HG02759 (cell line): ENCODE measurements at regions not wholly inside any gene's neighbourhood (a gene's known extent, or its start where the extent isn't known, plus 50 kb on each side); places are given as distances from the start of the nearest gene placed in this dataset.

Experiments
- ATAC-seq: cut with Tn5 transposase; IDR thresholded peaks from one replicate; pipeline ENCODE4 v1.9.1; 2021; ENCODE audit warnings: mild to moderate bottlenecking, moderate library complexity; ENCODE audit not compliant: unreplicated experiment

DNA sequence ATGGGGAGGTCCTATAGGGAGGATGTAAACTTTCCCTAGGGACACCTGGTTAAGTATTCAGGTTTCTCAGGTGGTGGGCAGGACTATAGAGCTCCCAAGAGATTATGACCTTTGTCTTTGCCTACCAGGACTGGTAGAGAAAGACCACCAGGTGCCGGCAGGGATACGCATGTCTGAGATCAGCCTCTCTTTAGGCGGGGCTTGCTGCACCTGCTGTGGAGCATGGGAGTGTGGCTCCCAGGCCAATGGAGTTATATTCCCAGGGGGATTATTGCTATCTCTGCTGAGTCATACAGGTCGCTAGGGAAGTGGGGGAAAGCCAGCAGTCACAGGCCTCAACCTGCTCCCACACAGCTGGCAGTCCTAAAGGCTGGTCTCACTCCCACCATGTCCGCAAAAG is 280.5 kb upstream of the MMS22L start:
- ATAC-seq = no peak

DNA sequence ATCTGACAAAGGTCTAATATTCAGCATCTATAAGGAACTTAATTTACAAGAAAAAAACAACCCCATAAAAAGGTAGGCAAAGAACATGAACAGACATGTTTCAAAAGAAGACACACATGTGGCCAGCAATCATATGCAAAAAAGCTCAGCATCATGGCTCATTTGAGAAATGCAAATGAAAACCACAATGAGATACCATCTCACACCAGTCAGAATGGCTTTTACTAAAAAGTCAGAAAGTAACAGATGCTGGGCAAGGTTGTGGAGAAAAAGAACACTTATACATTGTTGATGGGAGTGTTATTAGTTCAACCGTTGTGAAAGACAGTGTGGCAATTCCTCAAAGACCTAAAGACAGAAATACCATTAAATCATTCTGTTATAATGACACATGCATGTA is 289.9 kb upstream of the MMS22L start:
- peak; percentile 65 for ATAC-seq

DNA sequence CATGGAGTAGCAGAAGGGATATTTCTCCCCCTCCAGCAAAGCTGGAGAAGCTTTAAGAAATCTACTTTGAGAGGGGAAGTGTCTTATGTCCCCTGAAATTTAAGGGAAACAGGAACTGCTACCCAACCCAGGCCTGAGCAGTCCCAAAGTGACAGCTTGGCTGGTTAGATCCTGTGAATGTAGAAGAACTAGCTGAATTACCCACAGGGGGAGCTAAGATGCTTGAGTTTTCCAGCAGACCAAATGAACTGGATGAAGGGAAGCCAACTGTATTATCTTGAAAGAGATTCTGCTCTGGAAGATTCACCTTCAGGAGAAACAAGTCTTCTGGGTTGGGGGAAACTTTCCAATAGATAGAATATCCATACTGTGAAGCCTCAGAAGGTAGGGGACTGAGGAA is 303.3 kb upstream of the MMS22L start:
- ATAC-seq = peak; percentile 69

DNA sequence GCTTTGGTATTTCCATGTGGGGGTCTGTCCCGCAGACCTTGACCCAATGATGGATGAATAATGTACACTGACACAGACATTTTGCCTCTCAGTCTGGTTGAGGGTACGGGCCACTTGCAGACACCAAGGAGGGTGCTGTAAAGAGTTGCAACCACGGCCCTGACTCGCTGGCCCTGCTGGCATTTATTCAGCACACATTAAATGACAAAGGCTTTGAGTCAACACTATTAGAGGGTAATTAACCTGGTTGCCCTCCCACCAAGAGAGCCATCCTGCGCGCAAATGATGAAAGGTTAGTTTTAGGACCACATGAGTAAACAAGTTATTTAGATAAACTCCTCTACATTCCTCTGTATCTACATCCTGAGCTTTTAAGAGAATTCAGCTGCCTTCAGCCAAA is 308.9 kb upstream of the MMS22L start:
- ATAC-seq = no peak

DNA sequence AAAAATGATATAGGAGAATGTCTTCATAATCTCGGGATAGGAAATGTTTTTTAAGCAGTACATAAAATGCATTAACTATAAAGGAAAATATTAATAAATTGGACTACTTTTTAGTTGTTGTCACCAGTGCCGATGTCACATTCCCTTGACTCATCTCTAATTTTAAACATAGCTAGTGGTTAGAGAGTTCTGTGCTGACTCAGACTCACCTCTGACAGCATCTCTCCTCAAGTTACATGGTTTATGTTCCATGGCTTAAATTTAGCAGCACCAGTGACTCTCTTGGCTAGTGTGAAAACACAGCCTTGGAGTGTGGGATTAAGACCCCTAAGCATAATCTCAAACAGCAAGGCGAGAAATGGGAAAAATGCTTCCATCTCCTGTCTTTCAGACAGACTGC is 311.8 kb upstream of the MMS22L start:
- ATAC-seq = no peak

DNA sequence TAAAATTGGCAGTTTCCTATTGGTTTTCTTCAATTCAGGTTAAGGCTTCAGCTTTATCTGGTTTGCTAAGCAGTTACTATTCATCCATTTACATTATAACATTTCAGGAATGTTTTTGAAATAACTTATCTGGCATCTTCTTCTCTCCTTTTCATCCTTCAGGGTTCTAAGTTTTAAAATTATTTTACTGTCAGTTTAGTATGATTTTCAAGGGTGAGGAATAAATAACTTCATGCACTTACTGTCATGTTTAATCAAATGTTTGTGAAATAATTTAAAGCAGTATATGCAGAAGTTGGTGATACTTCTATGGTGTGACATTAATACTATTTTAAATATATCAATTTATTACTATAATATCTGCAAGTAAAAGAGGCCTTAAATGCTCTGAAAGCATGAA is 338.1 kb upstream of the MMS22L start:
- no peak for ATAC-seq

DNA sequence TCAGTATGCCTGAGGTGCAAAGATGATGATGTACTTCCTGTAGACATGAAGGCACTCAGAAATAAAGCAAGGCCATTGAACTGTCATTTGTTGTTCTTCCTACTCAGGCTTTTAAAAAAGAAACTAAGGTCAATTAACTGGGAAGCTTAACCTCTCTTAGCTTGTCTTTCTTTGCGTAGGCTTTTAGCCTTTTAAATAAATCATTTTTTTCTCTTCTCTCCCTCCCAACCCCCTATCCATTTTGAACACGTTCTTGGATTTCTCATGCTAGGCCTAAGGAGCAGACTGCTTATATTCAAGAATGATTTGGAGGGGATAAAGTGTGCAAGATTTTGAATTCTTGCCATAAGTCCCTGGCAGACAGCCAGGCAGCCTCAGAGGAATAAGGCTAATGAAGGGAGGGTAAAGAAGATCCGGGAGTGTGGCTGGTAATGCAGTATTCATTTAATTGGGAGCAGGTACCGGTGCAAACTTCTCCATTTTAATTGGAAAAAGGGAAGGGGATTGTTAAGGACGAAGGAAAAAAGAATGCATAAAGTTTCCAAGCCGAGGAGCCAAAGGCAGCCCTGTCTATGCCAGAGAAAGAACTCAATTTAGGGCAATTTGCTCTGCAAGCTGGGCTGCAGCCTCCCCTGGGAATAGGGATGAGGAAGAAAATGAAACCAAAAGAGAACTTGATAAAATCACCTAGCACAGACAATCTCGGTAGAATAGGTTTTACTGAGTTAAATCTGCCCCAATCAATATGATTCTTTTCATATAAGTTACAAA is 343.8 kb upstream of the MMS22L start:
- ATAC-seq = no peak

DNA sequence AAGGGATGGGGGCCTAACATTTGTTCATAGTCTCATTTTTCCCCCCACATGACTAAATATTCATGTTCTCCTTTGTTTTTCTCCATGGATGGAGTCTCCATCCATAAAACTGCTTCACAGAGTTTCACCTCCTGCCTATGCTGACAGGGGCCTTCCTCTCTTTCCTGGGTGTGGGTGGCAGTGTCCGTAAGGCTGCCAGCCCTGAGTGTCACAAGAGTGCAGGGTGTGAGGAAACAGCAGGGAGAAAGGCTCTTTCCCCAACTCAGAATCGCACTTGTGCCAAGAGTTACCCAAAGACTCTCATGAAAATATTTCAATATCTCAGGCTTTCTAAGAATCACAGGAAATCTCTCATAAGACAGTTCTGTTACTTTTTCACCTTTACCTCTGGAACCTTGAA is 346.2 kb upstream of the MMS22L start:
- ATAC-seq = no peak

DNA sequence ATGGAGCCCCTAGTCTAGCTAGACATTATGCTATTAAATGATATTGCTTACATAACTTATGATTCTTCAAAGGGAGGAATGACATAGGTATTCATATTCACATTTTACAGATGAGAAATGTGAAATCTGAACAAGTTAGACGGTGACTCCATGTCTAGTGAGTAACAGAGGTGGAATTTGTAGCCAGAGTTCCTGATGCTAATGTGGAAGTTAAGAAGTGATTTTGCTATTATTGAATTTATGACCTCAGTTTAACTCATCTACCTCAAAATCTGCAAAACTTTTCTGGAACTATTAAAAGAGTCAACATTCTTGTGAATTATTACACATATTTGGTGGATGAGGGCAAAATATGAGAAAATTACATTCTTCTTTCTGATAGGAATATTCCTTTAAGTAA is 347.6 kb upstream of the MMS22L start:
- no peak for ATAC-seq

DNA sequence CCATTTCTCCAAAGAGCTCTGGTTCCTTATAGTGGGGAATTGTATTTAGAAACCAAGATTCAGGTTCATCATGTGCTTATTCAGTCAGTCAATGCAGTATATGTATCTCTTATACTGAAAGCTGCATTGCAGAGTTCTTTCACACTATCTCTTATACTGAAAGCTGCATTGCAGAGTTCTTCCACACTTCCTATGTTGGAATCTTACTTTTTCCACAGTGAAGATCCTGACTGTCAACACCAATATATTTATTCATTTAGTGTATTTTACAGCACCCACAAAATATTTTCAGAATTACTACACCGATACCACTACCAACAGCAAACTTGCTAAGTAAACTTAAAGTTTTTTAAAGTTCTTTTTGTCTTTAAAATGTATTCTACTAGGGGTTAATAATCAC is 349.3 kb upstream of the MMS22L start:
- ATAC-seq = no peak

DNA sequence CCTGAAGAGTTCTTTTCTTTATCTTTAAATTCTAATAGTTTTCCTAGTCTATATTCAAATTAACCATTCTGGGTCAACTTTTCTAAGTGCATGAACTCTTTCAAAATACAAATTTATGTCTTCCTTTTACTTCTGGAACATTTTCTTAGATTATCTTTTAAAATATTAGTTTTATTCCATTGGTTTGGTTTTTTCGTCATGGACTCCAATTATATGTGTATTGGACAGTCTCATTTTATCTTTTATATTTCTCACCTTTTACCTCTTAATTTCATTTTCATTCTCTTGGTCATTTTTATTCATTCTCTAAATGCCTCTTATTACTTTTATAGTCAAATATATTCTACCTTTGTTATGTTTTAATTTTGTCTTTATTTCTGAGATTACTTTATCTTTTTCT is 356.7 kb upstream of the MMS22L start:
- no peak for ATAC-seq

DNA sequence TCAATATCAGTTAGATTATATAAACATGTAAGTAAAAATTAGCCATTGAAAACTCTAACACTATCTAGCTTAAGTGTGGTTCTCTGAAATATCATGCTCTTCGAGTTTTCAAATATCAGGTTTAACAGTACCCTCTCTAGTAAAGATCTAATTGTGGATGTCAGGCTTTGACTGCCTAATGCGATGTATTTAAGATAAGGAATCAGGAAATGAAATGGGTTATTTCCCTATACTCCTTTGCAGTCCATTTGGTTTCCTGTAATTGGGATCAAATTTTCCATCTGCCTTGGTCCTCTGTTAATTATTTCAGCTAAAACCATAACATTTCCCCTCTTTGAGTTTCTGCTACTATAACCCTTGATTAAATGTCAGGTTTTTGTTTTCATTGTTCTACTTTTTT is 361.3 kb upstream of the MMS22L start:
- ATAC-seq = no peak

DNA sequence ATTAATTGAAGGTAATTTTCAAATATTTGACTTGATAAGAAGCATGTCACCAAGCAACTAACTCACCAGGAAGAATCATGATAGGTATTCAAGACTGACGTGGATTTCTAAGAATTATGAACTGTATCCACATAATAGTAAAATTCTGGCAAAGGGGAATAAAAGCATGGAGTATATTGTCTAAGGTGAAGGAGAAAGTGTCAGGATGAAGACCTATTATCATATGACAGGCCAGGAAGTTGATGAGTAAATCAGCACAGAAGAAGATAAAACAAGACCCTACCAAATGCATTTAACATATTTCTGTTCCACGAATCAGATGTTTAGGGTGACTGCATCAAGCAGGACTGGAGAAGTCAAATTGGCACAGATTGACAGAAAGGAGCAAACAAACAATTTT is 362.7 kb upstream of the MMS22L start:
- ATAC-seq = no peak

DNA sequence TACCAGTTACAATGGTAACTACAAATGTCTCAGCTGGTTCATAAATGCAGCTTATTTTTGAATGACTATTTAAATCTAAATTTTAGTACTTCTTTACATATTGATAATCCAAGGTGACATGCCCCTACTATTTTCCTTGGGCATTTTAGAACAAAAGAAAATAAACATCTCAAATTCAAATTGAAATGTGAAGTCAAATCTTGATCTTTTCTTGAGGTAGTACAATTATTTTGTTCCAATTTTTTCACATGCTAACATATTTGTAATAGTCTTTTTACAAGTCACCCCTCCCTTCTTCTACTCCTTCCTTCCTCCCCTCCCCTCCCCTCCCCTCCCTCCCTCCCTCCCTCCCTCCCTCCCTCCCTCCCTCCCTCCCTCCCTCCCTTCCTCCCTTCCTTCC is 370.1 kb upstream of the MMS22L start:
- ATAC-seq = no peak

DNA sequence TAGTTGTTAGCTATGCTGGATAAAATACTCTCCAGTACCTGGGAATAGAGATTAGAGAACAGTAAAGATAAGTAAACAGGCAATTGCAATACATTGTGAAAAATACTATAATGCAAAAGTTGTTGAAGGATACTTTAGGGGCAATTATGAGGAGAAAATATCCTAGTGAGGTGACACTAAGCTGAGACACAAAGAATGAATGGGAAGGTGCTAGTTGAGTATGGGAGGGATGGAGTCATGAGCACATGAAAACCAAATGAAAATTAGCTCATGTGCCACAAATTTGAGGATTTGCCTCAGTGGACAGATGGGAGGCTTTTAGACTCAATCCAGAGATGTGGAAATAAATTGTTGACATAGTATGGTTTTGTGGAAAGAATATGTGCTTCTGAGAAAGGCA is 370.5 kb upstream of the MMS22L start:
- no peak for ATAC-seq

DNA sequence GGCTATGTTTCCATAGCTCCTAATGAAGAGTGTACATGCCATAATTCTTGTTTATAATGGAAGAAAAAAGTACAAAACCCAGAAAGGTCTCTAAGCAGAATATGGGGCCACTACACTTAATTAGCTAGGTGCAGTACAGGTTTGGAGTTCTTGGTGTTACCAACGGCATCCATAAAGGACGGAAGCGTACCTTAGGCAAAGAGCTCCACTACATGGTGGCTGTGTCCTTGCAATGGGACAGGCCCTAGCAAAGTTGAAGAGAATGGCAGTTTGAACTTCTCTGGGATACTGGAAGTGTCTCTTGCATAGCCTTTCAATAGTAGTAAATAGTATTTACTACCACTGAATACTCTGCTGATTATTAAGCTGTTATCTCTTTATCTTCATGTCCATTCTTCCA is 371.7 kb upstream of the MMS22L start:
- no peak for ATAC-seq

DNA sequence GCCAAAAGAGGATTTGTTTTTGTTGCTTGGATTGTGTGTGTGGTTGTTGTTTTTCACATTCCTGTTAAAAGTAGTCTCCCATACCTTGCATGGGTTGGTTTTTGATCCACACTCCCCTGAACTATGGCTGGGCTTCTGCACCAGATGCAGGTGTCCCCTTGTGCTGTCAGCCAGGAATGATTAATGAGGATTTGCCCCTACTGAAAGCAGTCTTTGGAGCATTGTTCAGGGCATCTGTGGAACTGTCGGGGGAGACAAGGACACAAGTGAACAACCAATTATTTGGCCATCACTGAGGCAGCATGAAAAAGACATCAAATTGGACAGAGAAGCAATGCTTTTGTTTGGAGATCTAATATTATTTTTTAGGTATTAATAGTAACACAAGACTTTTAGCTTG is 373.2 kb upstream of the MMS22L start:
- ATAC-seq = no peak

DNA sequence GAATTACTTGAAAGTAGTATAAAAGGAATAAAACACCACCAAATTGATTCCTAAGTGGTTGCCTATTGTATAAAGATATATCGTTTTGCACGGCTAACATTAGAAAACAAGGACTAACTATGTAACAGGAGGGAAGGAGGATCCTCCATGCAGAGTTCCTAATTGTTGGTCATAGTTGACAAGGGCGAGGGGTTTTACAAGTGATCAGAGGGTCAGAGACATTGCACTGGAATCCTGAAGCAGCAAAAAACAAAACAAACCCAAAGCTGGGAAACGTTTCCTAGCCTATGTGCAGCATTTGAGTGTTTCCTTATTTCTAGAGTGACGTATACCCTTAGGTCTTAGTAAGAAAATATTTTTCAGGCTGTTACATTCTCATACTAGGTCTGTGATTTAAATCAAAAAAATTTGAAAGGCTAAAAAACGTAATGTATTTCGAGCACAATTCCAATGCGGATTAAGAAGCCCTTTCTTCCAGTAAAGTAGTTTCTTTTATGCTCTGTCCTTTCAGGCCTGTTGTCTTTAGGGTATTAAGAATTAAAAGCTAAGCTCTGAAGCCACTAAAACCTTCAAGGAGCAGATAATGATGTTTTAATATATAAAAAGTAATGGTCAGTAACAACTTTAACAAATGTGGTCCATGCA is 373.8 kb upstream of the MMS22L start:
- ATAC-seq = no peak

DNA sequence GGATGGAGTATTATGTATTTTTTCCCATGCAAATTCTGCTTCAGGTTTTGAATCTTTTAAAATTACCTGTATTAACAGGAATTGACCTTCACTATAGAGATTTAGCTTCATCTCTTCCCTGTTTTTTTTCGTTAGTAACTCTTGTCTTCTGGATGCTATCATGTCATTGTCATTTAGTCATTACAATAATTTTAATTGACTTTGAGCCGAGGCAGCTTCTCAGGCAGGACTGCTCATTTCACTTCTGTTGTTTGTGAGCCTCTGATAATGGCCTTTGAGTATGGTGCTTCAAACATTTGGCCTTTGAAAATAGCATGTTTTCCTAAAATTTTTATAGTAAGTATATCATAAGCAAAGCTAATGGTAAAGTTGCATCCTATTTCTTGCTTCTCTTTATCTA is 375.1 kb upstream of the MMS22L start:
- ATAC-seq = no peak

DNA sequence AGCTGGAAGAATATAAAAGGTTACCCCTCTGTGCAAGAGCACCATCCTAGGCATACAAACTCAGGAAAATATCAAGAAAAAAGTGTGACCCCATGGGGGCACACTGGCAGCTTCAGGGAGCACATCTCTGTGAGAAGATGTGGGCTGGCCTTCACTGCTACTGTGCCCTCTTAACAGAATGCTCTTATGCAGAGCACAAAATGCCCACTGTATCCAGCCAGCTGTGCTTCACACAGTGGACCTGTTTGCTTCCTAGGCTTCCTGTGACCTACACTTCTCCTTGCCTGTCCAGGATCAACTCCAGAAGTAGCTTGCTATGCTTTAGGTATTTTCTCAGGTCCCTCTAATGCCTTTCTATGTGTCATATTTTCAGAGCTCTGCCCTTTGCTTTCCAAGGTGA is 380.2 kb upstream of the MMS22L start:
- ATAC-seq = no peak

DNA sequence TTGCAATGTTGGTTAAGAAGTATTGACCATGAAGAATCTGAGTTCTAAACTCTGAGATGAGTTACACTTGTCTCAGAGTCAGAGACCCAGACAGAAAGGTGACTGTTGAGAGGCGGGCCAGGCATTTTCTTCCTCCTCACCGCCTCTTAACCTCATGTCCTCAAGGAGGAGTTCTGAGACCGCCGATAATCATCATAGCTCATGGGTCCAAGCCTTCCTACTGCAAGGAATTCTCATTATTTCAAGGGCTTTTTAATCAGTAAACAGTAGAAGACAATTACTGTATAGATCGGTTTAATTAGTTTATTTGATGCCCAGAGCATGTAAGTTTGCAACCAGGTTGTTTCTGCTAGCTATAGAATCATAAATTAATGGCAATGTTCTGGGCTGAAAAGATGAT is 382.4 kb upstream of the MMS22L start:
- ATAC-seq = no peak

DNA sequence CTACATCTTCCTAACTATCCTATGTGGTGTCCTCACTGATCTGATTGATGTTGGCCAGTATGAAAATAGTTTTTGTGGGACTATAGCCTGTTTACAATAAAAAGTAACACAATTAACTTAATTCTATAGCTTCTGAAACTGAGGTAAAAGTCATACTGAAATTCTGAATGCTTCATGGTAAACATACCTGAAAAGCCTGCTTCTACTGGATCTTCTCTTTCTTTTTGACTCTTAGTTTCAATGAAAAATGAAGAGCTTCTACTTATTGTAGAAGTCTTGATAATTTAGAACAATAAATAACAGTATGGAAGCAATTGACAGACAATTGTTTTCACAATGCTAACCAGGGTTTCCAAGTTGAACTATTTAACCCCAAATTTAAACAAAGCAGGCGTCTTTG is 383.9 kb upstream of the MMS22L start:
- no peak for ATAC-seq

DNA sequence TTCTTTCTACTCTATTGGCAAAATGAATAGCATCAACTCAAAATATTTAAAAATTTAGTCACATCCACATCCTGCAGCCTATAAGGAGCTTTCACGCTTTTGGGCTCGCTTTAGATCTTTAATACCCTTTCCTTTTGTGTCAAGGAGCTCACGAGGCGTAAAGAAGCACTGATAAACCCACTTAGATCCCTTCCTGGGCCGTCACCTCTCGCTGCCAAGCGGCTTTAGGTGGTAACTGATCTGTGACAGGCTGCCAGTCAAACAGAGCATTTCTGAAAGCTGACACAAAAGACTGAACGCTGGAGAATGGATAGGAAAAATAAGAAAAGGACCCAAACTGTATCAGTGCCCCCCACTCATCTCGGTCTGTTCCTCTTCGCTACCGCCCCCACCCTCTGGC is 385.7 kb upstream of the MMS22L start:
- ATAC-seq = peak; percentile 53
